K562 (cell line): ENCODE measurements at regions not wholly inside any gene's neighbourhood (a gene's known extent, or its start where the extent isn't known, plus 50 kb on each side); places are given as distances from the start of the nearest gene placed in this dataset.

Experiments
- ETV6 ChIP-seq, 3 experiments: fragments of 150-350 bp in 1 of 3; sonication (generic) in 1 of 3; formaldehyde crosslinking in 1 of 3; IDR thresholded peaks; 2 replicates each; pipeline versions ENCODE4 v1.6.1 to v1.8.0; 2014 to 2022; ENCODE audit warnings: borderline replicate concordance in 2 of 3, low read depth in 2 of 3, antibody characterized with exemption in 1 of 3, low read length in 1 of 3, mild to moderate bottlenecking in 1 of 3, missing genetic modification reagents in 1 of 3
- HNRNPK ChIP-seq: fragments of 200-400 bp; formaldehyde crosslinking; IDR thresholded peaks from one replicate; pipeline ENCODE4 v1.6.1; 2018; ENCODE audit warnings: mild to moderate bottlenecking, low read depth, low read length; ENCODE audit not compliant: poor library complexity, severe bottlenecking
- SPI1 ChIP-seq: IDR thresholded peaks from 2 replicates; pipeline ENCODE4 v1.6.1; 2011; ENCODE audit warnings: low read depth, low read length, control low read depth, borderline replicate concordance
- SREBF2 ChIP-seq: sonication (generic); formaldehyde crosslinking; IDR thresholded peaks from 2 replicates; pipeline ENCODE4 v1.4.0; 2020; ENCODE audit warnings: mild to moderate bottlenecking, missing genetic modification reagents
- TCFL5 ChIP-seq: fragments of 250-450 bp; sonication (Bioruptor Pico); conservative IDR thresholded peaks from 2 replicates; pipeline ENCODE4 v1.6.1; 2021; ENCODE audit warnings: mild to moderate bottlenecking, moderate library complexity, matching md5 sums
- ZBTB12 ChIP-seq: fragments of 250-450 bp; sonication (Bioruptor Pico); IDR thresholded peaks from 2 replicates; pipeline ENCODE4 v1.4.0; 2020
- TF ChIP-seq, protein P1 (sequence below): sonication (generic); formaldehyde crosslinking; IDR thresholded peaks from 2 replicates; pipeline ENCODE4 v1.8.0; 2022; ENCODE audit warnings: missing genetic modification reagents, mild to moderate bottlenecking, borderline replicate concordance
- TF ChIP-seq, protein P2 (sequence below): fragments of 450-650 bp; IDR thresholded peaks from 2 replicates; pipeline ENCODE4 v1.6.1; 2016; ENCODE audit warnings: mild to moderate bottlenecking, moderate library complexity

GRCh38 chr7:67302113-67303039, 305.7 kb downstream of the TYW1 start (continued):
- no peak for TF ChIP-seq HNRNPK
- TF ChIP-seq TCFL5 (CRISPR knock-in tag) = no peak
- peak; percentile 54; the same call in 1 of the 2 replicates for TF ChIP-seq ZBTB12 (CRISPR knock-in tag)
- TF ChIP-seq, protein P1, sequence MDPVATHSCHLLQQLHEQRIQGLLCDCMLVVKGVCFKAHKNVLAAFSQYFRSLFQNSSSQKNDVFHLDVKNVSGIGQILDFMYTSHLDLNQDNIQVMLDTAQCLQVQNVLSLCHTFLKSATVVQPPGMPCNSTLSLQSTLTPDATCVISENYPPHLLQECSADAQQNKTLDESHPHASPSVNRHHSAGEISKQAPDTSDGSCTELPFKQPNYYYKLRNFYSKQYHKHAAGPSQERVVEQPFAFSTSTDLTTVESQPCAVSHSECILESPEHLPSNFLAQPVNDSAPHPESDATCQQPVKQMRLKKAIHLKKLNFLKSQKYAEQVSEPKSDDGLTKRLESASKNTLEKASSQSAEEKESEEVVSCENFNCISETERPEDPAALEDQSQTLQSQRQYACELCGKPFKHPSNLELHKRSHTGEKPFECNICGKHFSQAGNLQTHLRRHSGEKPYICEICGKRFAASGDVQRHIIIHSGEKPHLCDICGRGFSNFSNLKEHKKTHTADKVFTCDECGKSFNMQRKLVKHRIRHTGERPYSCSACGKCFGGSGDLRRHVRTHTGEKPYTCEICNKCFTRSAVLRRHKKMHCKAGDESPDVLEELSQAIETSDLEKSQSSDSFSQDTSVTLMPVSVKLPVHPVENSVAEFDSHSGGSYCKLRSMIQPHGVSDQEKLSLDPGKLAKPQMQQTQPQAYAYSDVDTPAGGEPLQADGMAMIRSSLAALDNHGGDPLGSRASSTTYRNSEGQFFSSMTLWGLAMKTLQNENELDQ (CRISPR knock-in tag) = no peak
- peak; percentile 47; the same call in 1 of the 2 replicates for TF ChIP-seq SPI1
- no peak for TF ChIP-seq SREBF2 (CRISPR knock-in tag)
- TF ChIP-seq ETV6 (IDR thresholded peaks at IDR 0.05; ENCODE audit: borderline replicate concordance in 1 of 2, low read depth in 2 of 2, low read length in 1 of 2) = no peak
- TF ChIP-seq ETV6 (CRISPR knock-in tag; IDR thresholded peaks at IDR 0.05; ENCODE audit: borderline replicate concordance) = no peak; the same call in 1 of the 2 replicates
- TF ChIP-seq, protein P2, sequence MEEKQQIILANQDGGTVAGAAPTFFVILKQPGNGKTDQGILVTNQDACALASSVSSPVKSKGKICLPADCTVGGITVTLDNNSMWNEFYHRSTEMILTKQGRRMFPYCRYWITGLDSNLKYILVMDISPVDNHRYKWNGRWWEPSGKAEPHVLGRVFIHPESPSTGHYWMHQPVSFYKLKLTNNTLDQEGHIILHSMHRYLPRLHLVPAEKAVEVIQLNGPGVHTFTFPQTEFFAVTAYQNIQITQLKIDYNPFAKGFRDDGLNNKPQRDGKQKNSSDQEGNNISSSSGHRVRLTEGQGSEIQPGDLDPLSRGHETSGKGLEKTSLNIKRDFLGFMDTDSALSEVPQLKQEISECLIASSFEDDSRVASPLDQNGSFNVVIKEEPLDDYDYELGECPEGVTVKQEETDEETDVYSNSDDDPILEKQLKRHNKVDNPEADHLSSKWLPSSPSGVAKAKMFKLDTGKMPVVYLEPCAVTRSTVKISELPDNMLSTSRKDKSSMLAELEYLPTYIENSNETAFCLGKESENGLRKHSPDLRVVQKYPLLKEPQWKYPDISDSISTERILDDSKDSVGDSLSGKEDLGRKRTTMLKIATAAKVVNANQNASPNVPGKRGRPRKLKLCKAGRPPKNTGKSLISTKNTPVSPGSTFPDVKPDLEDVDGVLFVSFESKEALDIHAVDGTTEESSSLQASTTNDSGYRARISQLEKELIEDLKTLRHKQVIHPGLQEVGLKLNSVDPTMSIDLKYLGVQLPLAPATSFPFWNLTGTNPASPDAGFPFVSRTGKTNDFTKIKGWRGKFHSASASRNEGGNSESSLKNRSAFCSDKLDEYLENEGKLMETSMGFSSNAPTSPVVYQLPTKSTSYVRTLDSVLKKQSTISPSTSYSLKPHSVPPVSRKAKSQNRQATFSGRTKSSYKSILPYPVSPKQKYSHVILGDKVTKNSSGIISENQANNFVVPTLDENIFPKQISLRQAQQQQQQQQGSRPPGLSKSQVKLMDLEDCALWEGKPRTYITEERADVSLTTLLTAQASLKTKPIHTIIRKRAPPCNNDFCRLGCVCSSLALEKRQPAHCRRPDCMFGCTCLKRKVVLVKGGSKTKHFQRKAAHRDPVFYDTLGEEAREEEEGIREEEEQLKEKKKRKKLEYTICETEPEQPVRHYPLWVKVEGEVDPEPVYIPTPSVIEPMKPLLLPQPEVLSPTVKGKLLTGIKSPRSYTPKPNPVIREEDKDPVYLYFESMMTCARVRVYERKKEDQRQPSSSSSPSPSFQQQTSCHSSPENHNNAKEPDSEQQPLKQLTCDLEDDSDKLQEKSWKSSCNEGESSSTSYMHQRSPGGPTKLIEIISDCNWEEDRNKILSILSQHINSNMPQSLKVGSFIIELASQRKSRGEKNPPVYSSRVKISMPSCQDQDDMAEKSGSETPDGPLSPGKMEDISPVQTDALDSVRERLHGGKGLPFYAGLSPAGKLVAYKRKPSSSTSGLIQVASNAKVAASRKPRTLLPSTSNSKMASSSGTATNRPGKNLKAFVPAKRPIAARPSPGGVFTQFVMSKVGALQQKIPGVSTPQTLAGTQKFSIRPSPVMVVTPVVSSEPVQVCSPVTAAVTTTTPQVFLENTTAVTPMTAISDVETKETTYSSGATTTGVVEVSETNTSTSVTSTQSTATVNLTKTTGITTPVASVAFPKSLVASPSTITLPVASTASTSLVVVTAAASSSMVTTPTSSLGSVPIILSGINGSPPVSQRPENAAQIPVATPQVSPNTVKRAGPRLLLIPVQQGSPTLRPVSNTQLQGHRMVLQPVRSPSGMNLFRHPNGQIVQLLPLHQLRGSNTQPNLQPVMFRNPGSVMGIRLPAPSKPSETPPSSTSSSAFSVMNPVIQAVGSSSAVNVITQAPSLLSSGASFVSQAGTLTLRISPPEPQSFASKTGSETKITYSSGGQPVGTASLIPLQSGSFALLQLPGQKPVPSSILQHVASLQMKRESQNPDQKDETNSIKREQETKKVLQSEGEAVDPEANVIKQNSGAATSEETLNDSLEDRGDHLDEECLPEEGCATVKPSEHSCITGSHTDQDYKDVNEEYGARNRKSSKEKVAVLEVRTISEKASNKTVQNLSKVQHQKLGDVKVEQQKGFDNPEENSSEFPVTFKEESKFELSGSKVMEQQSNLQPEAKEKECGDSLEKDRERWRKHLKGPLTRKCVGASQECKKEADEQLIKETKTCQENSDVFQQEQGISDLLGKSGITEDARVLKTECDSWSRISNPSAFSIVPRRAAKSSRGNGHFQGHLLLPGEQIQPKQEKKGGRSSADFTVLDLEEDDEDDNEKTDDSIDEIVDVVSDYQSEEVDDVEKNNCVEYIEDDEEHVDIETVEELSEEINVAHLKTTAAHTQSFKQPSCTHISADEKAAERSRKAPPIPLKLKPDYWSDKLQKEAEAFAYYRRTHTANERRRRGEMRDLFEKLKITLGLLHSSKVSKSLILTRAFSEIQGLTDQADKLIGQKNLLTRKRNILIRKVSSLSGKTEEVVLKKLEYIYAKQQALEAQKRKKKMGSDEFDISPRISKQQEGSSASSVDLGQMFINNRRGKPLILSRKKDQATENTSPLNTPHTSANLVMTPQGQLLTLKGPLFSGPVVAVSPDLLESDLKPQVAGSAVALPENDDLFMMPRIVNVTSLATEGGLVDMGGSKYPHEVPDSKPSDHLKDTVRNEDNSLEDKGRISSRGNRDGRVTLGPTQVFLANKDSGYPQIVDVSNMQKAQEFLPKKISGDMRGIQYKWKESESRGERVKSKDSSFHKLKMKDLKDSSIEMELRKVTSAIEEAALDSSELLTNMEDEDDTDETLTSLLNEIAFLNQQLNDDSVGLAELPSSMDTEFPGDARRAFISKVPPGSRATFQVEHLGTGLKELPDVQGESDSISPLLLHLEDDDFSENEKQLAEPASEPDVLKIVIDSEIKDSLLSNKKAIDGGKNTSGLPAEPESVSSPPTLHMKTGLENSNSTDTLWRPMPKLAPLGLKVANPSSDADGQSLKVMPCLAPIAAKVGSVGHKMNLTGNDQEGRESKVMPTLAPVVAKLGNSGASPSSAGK = peak; percentile 87
